CD14-positive monocyte (primary cell): ENCODE measurements at regions not wholly inside any gene's neighbourhood (a gene's known extent, or its start where the extent isn't known, plus 50 kb on each side); places are given as distances from the start of the nearest gene placed in this dataset.

ENCODE experiments used
- DNase-seq, 3 donors: peaks; one replicate each; pipeline ENCODE4 v3.0.0-alpha.2; 2011 to 2022
- H2AFZ ChIP-seq: 2 replicates; pipeline ENCODE4 v1.6.0; 2012; ENCODE audit warnings: mild to moderate bottlenecking, low read depth, low read length, inconsistent platforms; ENCODE audit not compliant: insufficient read depth, poor library complexity, severe bottlenecking
- H3K27ac ChIP-seq, 2 donors: 1 replicate in 1 of 2; 2 replicates in 1 of 2; pipeline ENCODE4 v1.5.1; 2012 to 2013; ENCODE audit warnings: low read length in 2 of 2, control low read depth in 1 of 2, inconsistent platforms in 1 of 2, low read depth in 1 of 2, mild to moderate bottlenecking in 1 of 2
- H3K27me3 ChIP-seq, 2 donors: one replicate each; pipeline versions ENCODE4 v1.6.0 to v1.6.1; 2011 to 2013; ENCODE audit warnings: low read length in 2 of 2; ENCODE audit not compliant: control insufficient read depth in 2 of 2, insufficient read depth in 2 of 2
- H3K36me3 ChIP-seq, 2 donors: replicated peaks in 1 of 2; 1 replicate in 1 of 2; 2 replicates in 1 of 2; pipeline versions ENCODE4 v1.5.1 to v1.6.1; 2012 to 2013; ENCODE audit warnings: low read length in 2 of 2, control low read depth in 1 of 2, inconsistent platforms in 1 of 2, mild to moderate bottlenecking in 1 of 2; ENCODE audit not compliant: insufficient read depth in 2 of 2, control insufficient read depth in 1 of 2
- H3K4me1 ChIP-seq, 2 donors: 1 replicate in 1 of 2; 2 replicates in 1 of 2; pipeline versions ENCODE4 v1.5.1 to v1.6.1; 2012 to 2013; ENCODE audit warnings: low read length in 2 of 2, control low read depth in 1 of 2, inconsistent platforms in 1 of 2, mild to moderate bottlenecking in 1 of 2, moderate library complexity in 1 of 2; ENCODE audit not compliant: insufficient read depth in 2 of 2, control insufficient read depth in 1 of 2
- H3K4me2 ChIP-seq: replicated peaks from 2 replicates; pipeline ENCODE3; 2012; ENCODE audit warnings: low read length, moderate library complexity, mild to moderate bottlenecking; ENCODE audit not compliant: poor library complexity, severe bottlenecking; ENCODE audit errors: extremely low read depth
- H3K4me3 ChIP-seq, 3 experiments: fragments of 200-600 bp in 1 of 3; sonication (generic) in 1 of 3; replicated peaks in 1 of 3; 1 replicate in 2 of 3; 2 replicates in 1 of 3; pipeline ENCODE4 v1.5.1; 2011 to 2013; ENCODE audit warnings: low read length in 3 of 3, mild to moderate bottlenecking in 3 of 3, control low read depth in 2 of 3, low read depth in 2 of 3, inconsistent platforms in 1 of 3, moderate library complexity in 1 of 3
- H3K79me2 ChIP-seq: 2 replicates; pipeline ENCODE4 v1.6.0; 2012; ENCODE audit warnings: mild to moderate bottlenecking, control low read depth, inconsistent platforms, low read length, moderate library complexity; ENCODE audit not compliant: insufficient read depth
- H3K9ac ChIP-seq: 2 replicates; pipeline ENCODE4 v1.6.0; 2017; ENCODE audit warnings: low read length, mild to moderate bottlenecking; ENCODE audit not compliant: insufficient read depth, poor library complexity, severe bottlenecking
- H3K9me3 ChIP-seq, 2 donors: replicated peaks in 1 of 2; 1 replicate in 1 of 2; 2 replicates in 1 of 2; pipeline versions ENCODE4 v1.5.1 to v1.6.1; 2012 to 2013; ENCODE audit warnings: low read length in 2 of 2, control low read depth in 1 of 2; ENCODE audit not compliant: control insufficient read depth in 1 of 2, insufficient read depth in 1 of 2
- H4K20me1 ChIP-seq: 2 replicates; pipeline ENCODE4 v1.6.0; 2012; ENCODE audit warnings: mild to moderate bottlenecking, low read length, control low read depth, moderate library complexity; ENCODE audit not compliant: insufficient read depth
- H3K27ac Mint-ChIP-seq, 7 donors: one replicate each; pipeline ENCODE4 v1.8.0; 2020; ENCODE audit warnings: mild to moderate bottlenecking in 7 of 7, mixed read lengths in 7 of 7, moderate library complexity in 6 of 7, inconsistent platforms in 2 of 7
- H3K27me3 Mint-ChIP-seq, 3 donors: one replicate each; pipeline ENCODE4 v1.8.0; 2021 to 2022; ENCODE audit warnings: low read depth in 3 of 3, mild to moderate bottlenecking in 3 of 3, mixed read lengths in 3 of 3, moderate library complexity in 3 of 3, inconsistent platforms in 1 of 3
- H3K36me3 Mint-ChIP-seq, 2 donors: one replicate each; pipeline ENCODE4 v1.8.0; 2020; ENCODE audit warnings: mixed read lengths in 2 of 2, inconsistent platforms in 1 of 2, mild to moderate bottlenecking in 1 of 2
- H3K4me1 Mint-ChIP-seq: one replicate; pipeline ENCODE4 v1.8.0; 2020; ENCODE audit warnings: mild to moderate bottlenecking, mixed read lengths
- H3K4me3 Mint-ChIP-seq, 2 donors: one replicate each; pipeline ENCODE4 v1.8.0; 2020; ENCODE audit warnings: mild to moderate bottlenecking in 2 of 2, mixed read lengths in 2 of 2, moderate library complexity in 1 of 2
- H3K9me3 Mint-ChIP-seq, 7 donors: one replicate each; pipeline ENCODE4 v1.8.0; 2020 to 2022; ENCODE audit warnings: mixed read lengths in 7 of 7, mild to moderate bottlenecking in 6 of 7, moderate library complexity in 6 of 7, inconsistent platforms in 2 of 7
- WGBS: methylation state at CpG from one replicate; pipeline ENCODE4 v1.1.5; 2013; ENCODE audit warnings: missing lambda C conversion rate; ENCODE audit not compliant: insufficient coverage; 5-methylcytosine and 5-hydroxymethylcytosine counted together
- intact Hi-C, 2 donors: fragments of 100-400 bp; cut with micrococcal nuclease; formaldehyde crosslinking; loops; one replicate each; pipeline versions ENCODE4 v1.15.0 to v1.15.1; 2023
- TF ChIP-seq, protein P1 (sequence below): fragments of 200-600 bp; IDR thresholded peaks from one replicate; pipeline ENCODE4 v1.8.0; 2022; ENCODE audit warnings: antibody characterized with exemption, mild to moderate bottlenecking

DNA sequence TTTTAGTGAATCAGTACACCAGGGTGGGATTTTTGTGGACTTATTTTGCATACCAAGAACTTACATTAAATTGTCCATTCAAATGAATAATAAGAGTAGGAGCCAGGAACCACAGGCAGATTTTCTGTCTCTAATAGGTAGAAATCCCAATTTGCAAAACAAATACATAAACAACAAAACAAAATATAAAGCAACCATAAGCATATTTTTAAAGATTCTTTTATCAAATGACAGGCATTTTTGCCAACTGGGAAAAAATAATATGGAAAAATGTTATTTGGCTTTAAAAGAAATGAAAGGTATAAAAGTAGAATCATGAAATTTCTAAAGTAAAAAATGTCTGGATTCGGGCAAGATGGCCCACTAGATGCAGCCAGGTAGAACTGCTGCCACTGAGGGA lies 71.2 kb upstream of the PDE7B start:
- H3K9ac ChIP-seq: no peak overlapping the region
- TF ChIP-seq, protein P1, sequence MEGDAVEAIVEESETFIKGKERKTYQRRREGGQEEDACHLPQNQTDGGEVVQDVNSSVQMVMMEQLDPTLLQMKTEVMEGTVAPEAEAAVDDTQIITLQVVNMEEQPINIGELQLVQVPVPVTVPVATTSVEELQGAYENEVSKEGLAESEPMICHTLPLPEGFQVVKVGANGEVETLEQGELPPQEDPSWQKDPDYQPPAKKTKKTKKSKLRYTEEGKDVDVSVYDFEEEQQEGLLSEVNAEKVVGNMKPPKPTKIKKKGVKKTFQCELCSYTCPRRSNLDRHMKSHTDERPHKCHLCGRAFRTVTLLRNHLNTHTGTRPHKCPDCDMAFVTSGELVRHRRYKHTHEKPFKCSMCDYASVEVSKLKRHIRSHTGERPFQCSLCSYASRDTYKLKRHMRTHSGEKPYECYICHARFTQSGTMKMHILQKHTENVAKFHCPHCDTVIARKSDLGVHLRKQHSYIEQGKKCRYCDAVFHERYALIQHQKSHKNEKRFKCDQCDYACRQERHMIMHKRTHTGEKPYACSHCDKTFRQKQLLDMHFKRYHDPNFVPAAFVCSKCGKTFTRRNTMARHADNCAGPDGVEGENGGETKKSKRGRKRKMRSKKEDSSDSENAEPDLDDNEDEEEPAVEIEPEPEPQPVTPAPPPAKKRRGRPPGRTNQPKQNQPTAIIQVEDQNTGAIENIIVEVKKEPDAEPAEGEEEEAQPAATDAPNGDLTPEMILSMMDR: no peak
- no peaks in the 10 kb centered on the region for H3K27me3 ChIP-seq
- H3K4me3 Mint-ChIP-seq: no peak overlapping the region
- H3K36me3 ChIP-seq: no peaks in the 10 kb centered on the region
- peak overlapping the region in 1 of 7 donors; percentile 32 for H3K27ac Mint-ChIP-seq
- peaks cover 0 to 1% (median 0%) of the 10 kb centered on the region in 3 donors for H3K27me3 Mint-ChIP-seq
- H3K4me2 ChIP-seq: no peak overlapping the region
- H3K9me3 Mint-ChIP-seq: peaks cover 0 to 2% (median 0%) of the 10 kb centered on the region in 7 donors
- no peaks in the 10 kb centered on the region for H3K9me3 ChIP-seq
- intact Hi-C loops: no loop called here
- H3K36me3 Mint-ChIP-seq: no peaks in the 10 kb centered on the region
- H4K20me1 ChIP-seq: no peaks in the 10 kb centered on the region
- DNase-seq: no peak
- 94% methylated on average over 1 of the region's 1 CpG for WGBS
- no peak overlapping the region for H2AFZ ChIP-seq
- H3K4me1 ChIP-seq: no peaks in the 10 kb centered on the region
- H3K4me3 ChIP-seq: no peak overlapping the region
- H3K27ac ChIP-seq: no peak overlapping the region
- peaks cover 2% of the 10 kb centered on the region for H3K4me1 Mint-ChIP-seq
- H3K79me2 ChIP-seq: no peaks in the 10 kb centered on the region

- no CpG with 5 or more reads among the region's 2 CpGs for WGBS
- H3K36me3 ChIP-seq: no peaks in the 10 kb centered on the region
Observed at GRCh38 chr6:135782546-135782945, 69.0 kb upstream of the PDE7B start.

More at GRCh38 chr6:135782546-135782945, 69.0 kb upstream of the PDE7B start:
- no peaks in the 10 kb centered on the region for H3K4me1 ChIP-seq
- intact Hi-C loops: no loop called here
- peak in 1 of 3 donors; percentile 6 for DNase-seq
- no peaks in the 10 kb centered on the region for H3K9me3 ChIP-seq
- H3K4me2 ChIP-seq: no peak overlapping the region
- H3K27ac ChIP-seq: no peak overlapping the region
- no peaks in the 10 kb centered on the region for H3K27me3 ChIP-seq
- no peak overlapping the region for H2AFZ ChIP-seq
- no peak overlapping the region for H3K9ac ChIP-seq
- peaks cover 2% of the 10 kb centered on the region for H3K4me1 Mint-ChIP-seq
- H3K4me3 Mint-ChIP-seq: no peak overlapping the region
- H3K79me2 ChIP-seq: no peaks in the 10 kb centered on the region
- H3K27ac Mint-ChIP-seq: no peak overlapping the region
- H3K4me3 ChIP-seq: no peak overlapping the region
- H3K36me3 Mint-ChIP-seq: no peaks in the 10 kb centered on the region
- H3K27me3 Mint-ChIP-seq: peaks cover 0 to 2% (median 1%) of the 10 kb centered on the region in 3 donors
- peaks cover 0 to 2% (median 0%) of the 10 kb centered on the region in 7 donors for H3K9me3 Mint-ChIP-seq
- no peaks in the 10 kb centered on the region for H4K20me1 ChIP-seq
- TF ChIP-seq, protein P1: no peak
